Esophagus muscularis mucosa (tissue), 3 donors: ENCODE measurements at regions not wholly inside any gene's neighbourhood (a gene's known extent, or its start where the extent isn't known, plus 50 kb on each side); places are given as distances from the start of the nearest gene placed in this dataset.

Source experiments
- CTCF ChIP-seq, 3 experiments: fragments of 200-600 bp in 2 of 3; fragments of 450-650 bp in 1 of 3; sonication (generic) in 2 of 3; IDR thresholded peaks; one replicate each; pipeline ENCODE4 v1.5.1; 2017 to 2019; ENCODE audit warnings: antibody characterized with exemption in 3 of 3, mild to moderate bottlenecking in 2 of 3, moderate library complexity in 1 of 3
- POLR2A ChIP-seq: fragments of 450-650 bp; IDR thresholded peaks from one replicate; pipeline ENCODE4 v1.6.1; 2017; ENCODE audit warnings: antibody characterized with exemption, moderate library complexity, mild to moderate bottlenecking, low read depth

GRCh38 chr9:97759581-97760288 is 62.6 kb upstream of the XPA start:
- no peak for TF ChIP-seq POLR2A
- TF ChIP-seq CTCF (IDR thresholded peaks at IDR 0.05): no peak
